Left ventricle myocardium inferior (tissue), 1 donor: ENCODE measurements at regions not wholly inside any gene's neighbourhood (a gene's known extent, or its start where the extent isn't known, plus 50 kb on each side); places are given as distances from the start of the nearest gene placed in this dataset.

Source experiments
- DNase-seq: peaks from one replicate; pipeline ENCODE4 v3.0.0-alpha.2; 2020
- H3K27ac ChIP-seq: fragments of 200-600 bp; replicated peaks from 2 replicates; pipeline ENCODE4 v1.8.0; 2021
- H3K27me3 ChIP-seq: fragments of 200-600 bp; 2 replicates; pipeline ENCODE4 v1.8.0; 2021; ENCODE audit warnings: low read depth
- H3K36me3 ChIP-seq: fragments of 200-600 bp; 2 replicates; pipeline ENCODE4 v1.8.0; 2021
- H3K4me1 ChIP-seq: fragments of 200-600 bp; 2 replicates; pipeline ENCODE4 v1.8.0; 2021
- H3K4me3 ChIP-seq: fragments of 200-600 bp; 2 replicates; pipeline ENCODE4 v1.8.0; 2021; ENCODE audit warnings: mild to moderate bottlenecking, moderate library complexity
- H3K9me3 ChIP-seq: fragments of 200-600 bp; replicated peaks from 2 replicates; pipeline ENCODE4 v1.8.0; 2021
- CTCF ChIP-seq: fragments of 200-600 bp; IDR thresholded peaks from 2 replicates; pipeline ENCODE4 v1.8.0; 2021; ENCODE audit warnings: antibody characterized with exemption, mild to moderate bottlenecking, borderline replicate concordance
- intact Hi-C: fragments of 100-400 bp; cut with micrococcal nuclease; formaldehyde crosslinking; loops from one replicate; pipeline ENCODE4 v1.11.0; 2022
- donor health status: DM: no; HTN: yes; CAD: no; lungs with severe emphysema.

GRCh38 chr4:56198265-56198664, 189.0 kb downstream of the AASDH start:
- Histone ChIP-seq H3K27me3 (peaks cover 5% of the 10 kb centered on the region), H3K4me3 (no peak overlapping the region), H3K9me3 (no peaks in the 10 kb centered on the region), H3K36me3 (no peaks in the 10 kb centered on the region), H3K27ac (no peak overlapping the region), H3K4me1 (no peaks in the 10 kb centered on the region)
- TF ChIP-seq CTCF, result no peak
- intact Hi-C loops, result no loop called here
- no peak for DNase-seq

- no peak for DNase-seq
- no peak for TF ChIP-seq CTCF
- no peak overlapping the region for H3K27ac ChIP-seq
- intact Hi-C loops, result no loop called here
- H3K36me3 ChIP-seq, result no peaks in the 10 kb centered on the region
- peaks cover 5% of the 10 kb centered on the region for H3K27me3 ChIP-seq
- H3K4me3 ChIP-seq, result no peak overlapping the region
- H3K4me1 ChIP-seq, result no peaks in the 10 kb centered on the region
- H3K9me3 ChIP-seq, result no peaks in the 10 kb centered on the region
Measured at GRCh38 chr4:56197387-56197786, 189.9 kb downstream of the AASDH start.

GRCh38 chr4:56195025-56195424, 192.3 kb downstream of the AASDH start:
- no peaks in the 10 kb centered on the region for H3K36me3 ChIP-seq
- no peak overlapping the region for H3K4me3 ChIP-seq
- H3K4me1 ChIP-seq, result no peaks in the 10 kb centered on the region
- no peak for TF ChIP-seq CTCF
- H3K9me3 ChIP-seq, result peaks cover 12% of the 10 kb centered on the region
- H3K27me3 ChIP-seq, result peaks cover 5% of the 10 kb centered on the region
- intact Hi-C loops, result no loop called here
- H3K27ac ChIP-seq, result no peak overlapping the region
- no peak for DNase-seq

GRCh38 chr4:56191534-56191933, 195.8 kb downstream of the AASDH start:
- H3K27ac ChIP-seq, result no peak overlapping the region
- no peak for TF ChIP-seq CTCF
- DNase-seq, result no peak
- H3K36me3 ChIP-seq, result no peaks in the 10 kb centered on the region
- H3K4me1 ChIP-seq, result no peaks in the 10 kb centered on the region
- H3K4me3 ChIP-seq, result no peak overlapping the region
- peaks cover 12% of the 10 kb centered on the region for H3K9me3 ChIP-seq
- H3K27me3 ChIP-seq, result no peaks in the 10 kb centered on the region
- intact Hi-C loops, result no loop called here

- Histone ChIP-seq H3K36me3 (no peaks in the 10 kb centered on the region), H3K27ac (no peak overlapping the region), H3K9me3 (peaks cover 12% of the 10 kb centered on the region), H3K27me3 (peaks cover 5% of the 10 kb centered on the region), H3K4me3 (no peak overlapping the region), H3K4me1 (no peaks in the 10 kb centered on the region)
- intact Hi-C loops, result no loop called here
- DNase-seq, result no peak
- no peak for TF ChIP-seq CTCF
Measured at GRCh38 chr4:56187688-56188087, 199.6 kb downstream of the AASDH start.
